AG04449 (cell line): ENCODE measurements at regions not wholly inside any gene's neighbourhood (a gene's known extent, or its start where the extent isn't known, plus 50 kb on each side); places are given as distances from the start of the nearest gene placed in this dataset.

Source experiments
- CTCF ChIA-PET: fragments of 350-600 bp; formaldehyde crosslinking; extraction: SDS; loops from one replicate; lab custom pipeline; 2021; ENCODE audit warnings: antibody characterized with exemption; lab: Yijun Ruan, JAX
- POLR2A ChIA-PET: fragments of 400-600, 350-600 bp; formaldehyde crosslinking; extraction: SDS; loops from one replicate; lab custom pipeline; 2020; ENCODE audit warnings: antibody characterized with exemption, inconsistent platforms; lab: Yijun Ruan, JAX
- DNase-seq: peaks from one replicate; pipeline ENCODE4 v3.0.0-alpha.2; 2010; ENCODE audit warnings: low read depth, low spot score
- H3K4me3 ChIP-seq: 2 replicates; pipeline ENCODE4 v1.5.1; 2011; ENCODE audit warnings: low read depth, mild to moderate bottlenecking, control low read depth, low read length
- CTCF ChIP-seq: IDR thresholded peaks from one replicate; pipeline ENCODE4 v1.5.1; 2011; ENCODE audit warnings: mild to moderate bottlenecking, moderate library complexity, low read length, control low read depth, inconsistent platforms; ENCODE audit not compliant: insufficient read depth; ENCODE audit errors: missing control alignments

GRCh38 chrX:51406688-51407519 lies 74.3 kb downstream of the NUDT10 start:
- DNase-seq, result no peak
- H3K4me3 ChIP-seq, result no peak overlapping the region
- POLR2A ChIA-PET, result no interaction called here
- CTCF ChIA-PET, result no interaction called here
- no peak for TF ChIP-seq CTCF

DNA sequence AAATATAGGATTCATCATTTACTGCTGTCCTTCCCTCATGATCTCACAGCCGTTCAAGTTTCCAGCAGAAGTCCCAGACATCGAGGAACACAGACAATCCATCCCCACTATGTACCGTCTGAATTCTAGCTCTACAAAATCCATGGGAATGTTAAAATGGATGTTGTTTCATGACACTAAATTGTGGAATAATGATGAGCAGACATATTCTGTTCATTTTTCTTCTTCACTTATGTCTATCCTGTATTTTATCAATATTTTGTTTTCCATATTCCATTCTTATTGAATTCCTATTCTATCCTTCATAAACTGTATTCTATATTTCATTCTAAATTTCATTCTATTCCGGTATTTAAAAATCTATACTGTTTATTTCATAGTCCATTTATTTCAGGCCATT lies 71.8 kb downstream of the NUDT10 start:
- no peak for TF ChIP-seq CTCF
- ChIA-PET POLR2A (no interaction called here), CTCF (no interaction called here)
- DNase-seq, result no peak
- no peak overlapping the region for H3K4me3 ChIP-seq

- CTCF ChIA-PET, result no interaction called here
- TF ChIP-seq CTCF, result no peak
- H3K4me3 ChIP-seq, result no peak overlapping the region; the same call in 1 of the 2 replicates
- DNase-seq, result no peak
- POLR2A ChIA-PET, result no interaction called here
Observed at GRCh38 chrX:51395810-51396728, 63.4 kb downstream of the NUDT10 start.

DNA sequence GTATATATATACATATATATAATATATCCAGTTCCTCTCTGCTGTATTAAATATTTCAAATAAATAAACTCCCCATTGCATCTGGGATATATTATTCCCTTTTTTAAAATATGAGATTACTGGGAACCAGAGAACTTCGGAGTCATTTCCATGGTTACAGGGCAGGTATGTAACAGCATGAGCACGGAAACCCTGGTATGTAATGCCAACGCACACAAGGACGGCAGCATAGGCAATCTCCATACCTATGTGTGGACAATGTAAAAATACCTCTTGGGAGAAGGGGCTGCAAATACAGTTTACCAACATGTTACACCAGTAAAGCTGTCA lies 62.8 kb downstream of the NUDT10 start:
- CTCF ChIA-PET, result no interaction called here
- POLR2A ChIA-PET, result no interaction called here
- DNase-seq, result no peak
- no peak overlapping the region for H3K4me3 ChIP-seq
- no peak for TF ChIP-seq CTCF
